ENCODE measurements at regions not wholly inside any gene's neighbourhood (a gene's known extent, or its start where the extent isn't known, plus 50 kb on each side); places are given as distances from the start of the nearest gene placed in this dataset.

DNA sequence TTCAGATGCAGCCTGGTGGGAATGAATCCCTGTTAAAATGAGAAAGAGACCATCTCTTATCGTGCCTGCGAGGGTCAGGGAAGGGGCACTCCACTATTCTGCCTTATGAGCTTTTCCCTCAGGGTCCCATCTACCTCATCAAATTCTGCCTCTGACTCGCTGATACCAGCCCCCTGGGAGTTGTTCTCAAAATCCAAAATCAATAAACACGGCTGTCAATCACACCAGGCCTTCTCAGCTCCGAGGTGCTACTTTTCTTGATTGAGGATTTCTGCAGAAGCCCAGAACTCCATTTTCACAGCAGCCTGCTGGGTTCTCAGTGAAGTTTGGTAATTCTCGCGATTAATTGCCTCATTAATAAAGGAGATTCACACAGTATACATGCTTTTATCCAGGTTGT is 312.6 kb downstream of the STIM2 start:
- no peaks in the 10 kb centered on the region for H3K36me3 ChIP-seq (ENCODE audit: low read depth)
- H3K4me3 ChIP-seq: no peak overlapping the region
- no peaks in the 10 kb centered on the region for H3F3A ChIP-seq (ENCODE audit: insufficient read depth, low read depth)
- H3K9me3 ChIP-seq (ENCODE audit: insufficient read depth, low read depth): no peaks in the 10 kb centered on the region
- no peaks in the 10 kb centered on the region for H3K9me2 ChIP-seq (ENCODE audit: insufficient read depth)
- intact Hi-C loops (cut with micrococcal nuclease; ENCODE audit: unreplicated experiment): no loop called here
- H3K27ac ChIP-seq: no peak overlapping the region
- H3K4me2 ChIP-seq: no peak overlapping the region
- H4K20me1 ChIP-seq (ENCODE audit: insufficient read depth): no peaks in the 10 kb centered on the region
- ChIA-PET CTCF (no interaction called here), POLR2A (ENCODE audit: unreplicated experiment) (no interaction called here)
- H2AFZ ChIP-seq: no peak overlapping the region
- no TSS peak for BruUV-seq (replicated peaks)
- H3K79me2 ChIP-seq (ENCODE audit: low read depth): no peaks in the 10 kb centered on the region
- H3K4me1 ChIP-seq (replicated peaks; ENCODE audit: insufficient read depth): no peaks in the 10 kb centered on the region
- no peak for TF ChIP-seq EZH2 (IDR thresholded peaks at IDR 0.05; ENCODE audit: low read depth)
- TF ChIP-seq, protein P1, sequence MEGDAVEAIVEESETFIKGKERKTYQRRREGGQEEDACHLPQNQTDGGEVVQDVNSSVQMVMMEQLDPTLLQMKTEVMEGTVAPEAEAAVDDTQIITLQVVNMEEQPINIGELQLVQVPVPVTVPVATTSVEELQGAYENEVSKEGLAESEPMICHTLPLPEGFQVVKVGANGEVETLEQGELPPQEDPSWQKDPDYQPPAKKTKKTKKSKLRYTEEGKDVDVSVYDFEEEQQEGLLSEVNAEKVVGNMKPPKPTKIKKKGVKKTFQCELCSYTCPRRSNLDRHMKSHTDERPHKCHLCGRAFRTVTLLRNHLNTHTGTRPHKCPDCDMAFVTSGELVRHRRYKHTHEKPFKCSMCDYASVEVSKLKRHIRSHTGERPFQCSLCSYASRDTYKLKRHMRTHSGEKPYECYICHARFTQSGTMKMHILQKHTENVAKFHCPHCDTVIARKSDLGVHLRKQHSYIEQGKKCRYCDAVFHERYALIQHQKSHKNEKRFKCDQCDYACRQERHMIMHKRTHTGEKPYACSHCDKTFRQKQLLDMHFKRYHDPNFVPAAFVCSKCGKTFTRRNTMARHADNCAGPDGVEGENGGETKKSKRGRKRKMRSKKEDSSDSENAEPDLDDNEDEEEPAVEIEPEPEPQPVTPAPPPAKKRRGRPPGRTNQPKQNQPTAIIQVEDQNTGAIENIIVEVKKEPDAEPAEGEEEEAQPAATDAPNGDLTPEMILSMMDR (conservative IDR thresholded peaks at IDR 0.05): no peak
- no peak for DNase-seq
- no peaks in the 10 kb centered on the region for H3K27me3 ChIP-seq (ENCODE audit: insufficient read depth, low read depth)

DNA sequence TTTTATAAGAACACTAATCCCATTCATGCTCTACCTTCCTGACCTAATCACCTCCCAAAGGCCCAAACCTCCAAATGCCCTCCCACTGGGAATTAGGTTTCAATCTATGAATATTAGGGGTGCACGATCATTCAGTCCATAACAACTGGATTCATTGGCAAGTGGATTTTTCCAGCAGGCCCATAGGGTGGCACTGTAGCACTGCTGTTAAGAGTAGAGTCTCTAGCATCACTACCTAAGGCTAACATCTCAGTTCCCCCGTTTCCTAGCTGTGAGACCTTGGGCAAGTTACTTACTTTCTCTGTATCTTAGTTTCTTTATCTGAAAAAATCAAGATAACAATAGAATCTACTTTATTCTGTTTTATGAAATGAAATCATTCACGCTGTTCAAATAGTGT is 315.8 kb downstream of the STIM2 start:
- ChIA-PET POLR2A (ENCODE audit: unreplicated experiment) (no interaction called here), CTCF (no interaction called here)
- no peaks in the 10 kb centered on the region for H3K27me3 ChIP-seq (ENCODE audit: insufficient read depth, low read depth)
- no peak for TF ChIP-seq EZH2 (IDR thresholded peaks at IDR 0.05; ENCODE audit: low read depth)
- TF ChIP-seq, protein P1 (conservative IDR thresholded peaks at IDR 0.05): peak; percentile 40
- H3K79me2 ChIP-seq (ENCODE audit: low read depth): no peaks in the 10 kb centered on the region
- DNase-seq: no peak
- H3K36me3 ChIP-seq (ENCODE audit: low read depth): no peaks in the 10 kb centered on the region
- no peaks in the 10 kb centered on the region for H4K20me1 ChIP-seq (ENCODE audit: insufficient read depth)
- BruUV-seq (replicated peaks): no TSS peak
- no peak overlapping the region for H3K4me3 ChIP-seq
- no peak overlapping the region for H3K4me2 ChIP-seq
- H2AFZ ChIP-seq: no peak overlapping the region
- no peaks in the 10 kb centered on the region for H3K4me1 ChIP-seq (replicated peaks; ENCODE audit: insufficient read depth)
- no peaks in the 10 kb centered on the region for H3K9me3 ChIP-seq (ENCODE audit: insufficient read depth, low read depth)
- no peaks in the 10 kb centered on the region for H3F3A ChIP-seq (ENCODE audit: insufficient read depth, low read depth)
- no peak overlapping the region for H3K27ac ChIP-seq
- H3K9me2 ChIP-seq (ENCODE audit: insufficient read depth): no peaks in the 10 kb centered on the region
- intact Hi-C loops (cut with micrococcal nuclease; ENCODE audit: unreplicated experiment): no loop called here

DNA sequence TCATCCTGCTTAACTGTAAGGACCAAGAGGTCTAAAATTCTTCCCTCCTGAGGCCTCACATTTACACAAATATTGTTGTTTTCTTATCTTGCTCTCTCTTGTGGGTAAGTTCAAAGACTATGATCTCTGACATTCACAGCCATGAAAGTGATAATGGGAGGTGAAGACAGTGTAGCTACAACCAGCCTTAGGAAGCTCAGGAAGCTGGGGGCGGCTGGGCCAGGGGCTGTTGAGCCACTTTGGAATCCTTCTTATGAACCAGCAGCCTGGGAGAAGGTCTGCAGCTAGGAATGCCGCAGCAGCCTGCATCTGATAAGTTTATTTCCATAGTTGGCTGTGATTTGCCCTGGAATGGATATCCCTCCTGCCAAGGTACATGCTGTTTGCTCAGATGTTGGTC is 316.2 kb downstream of the STIM2 start:
- H3K27ac ChIP-seq: no peak overlapping the region
- intact Hi-C loops (cut with micrococcal nuclease; ENCODE audit: unreplicated experiment): no loop called here
- no peak overlapping the region for H2AFZ ChIP-seq
- no peaks in the 10 kb centered on the region for H3K9me3 ChIP-seq (ENCODE audit: insufficient read depth, low read depth)
- H3K4me1 ChIP-seq (replicated peaks; ENCODE audit: insufficient read depth): no peaks in the 10 kb centered on the region
- H3F3A ChIP-seq (ENCODE audit: insufficient read depth, low read depth): no peaks in the 10 kb centered on the region
- no peaks in the 10 kb centered on the region for H3K36me3 ChIP-seq (ENCODE audit: low read depth)
- no peak overlapping the region for H3K4me2 ChIP-seq
- TF ChIP-seq, protein P1 (conservative IDR thresholded peaks at IDR 0.05): no peak
- TF ChIP-seq EZH2 (IDR thresholded peaks at IDR 0.05; ENCODE audit: low read depth): no peak
- H3K79me2 ChIP-seq (ENCODE audit: low read depth): no peaks in the 10 kb centered on the region
- BruUV-seq (replicated peaks): no TSS peak
- H3K27me3 ChIP-seq (ENCODE audit: insufficient read depth, low read depth): no peaks in the 10 kb centered on the region
- no peak for DNase-seq
- H4K20me1 ChIP-seq (ENCODE audit: insufficient read depth): no peaks in the 10 kb centered on the region
- ChIA-PET CTCF (no interaction called here), POLR2A (ENCODE audit: unreplicated experiment) (no interaction called here)
- no peaks in the 10 kb centered on the region for H3K9me2 ChIP-seq (ENCODE audit: insufficient read depth)
- no peak overlapping the region for H3K4me3 ChIP-seq
